ENCODE measurements at regions not wholly inside any gene's neighbourhood (a gene's known extent, or its start where the extent isn't known, plus 50 kb on each side); places are given as distances from the start of the nearest gene placed in this dataset.

- no peak for TF ChIP-seq CTCF (IDR thresholded peaks at IDR 0.05; ENCODE audit: low read depth, low read length, poor library complexity, severe bottlenecking)
- no peak for TF ChIP-seq EZH2phosphoT487 (IDR thresholded peaks at IDR 0.05; ENCODE audit: borderline replicate concordance, low read length)
These were observed 67.2 kb upstream of the RUNX3 start for GRCh38 chr1:24996983-24997893.

All from DOHH2 (cell line).